ENCODE measurements at regions not wholly inside any gene's neighbourhood (a gene's known extent, or its start where the extent isn't known, plus 50 kb on each side); places are given as distances from the start of the nearest gene placed in this dataset.
A peak's percentile ranks its signal among the peaks of the same experiment; 100 is the strongest.

GRCh38 chr10:25076506-25077177, 60.2 kb downstream of the THNSL1 start:
- no peak for DNase-seq
- Mint-ChIP-seq H3K27ac (no peak overlapping the region), H3K36me3 (ENCODE audit: low read depth) (no peaks in the 10 kb centered on the region), H3K4me3 (no peak overlapping the region), H3K27me3 (peaks cover 8% of the 10 kb centered on the region), H3K4me1 (no peaks in the 10 kb centered on the region), H3K9me3 (no peaks in the 10 kb centered on the region)
- POLR2A ChIA-PET = no interaction called here
- CTCF ChIA-PET = no interaction called here
- intact Hi-C loops (cut with micrococcal nuclease) = no loop called here
- TF ChIP-seq CTCF (IDR thresholded peaks at IDR 0.05) = no peak
- ATAC-seq (ENCODE audit: low read depth) = no peak

GRCh38 chr10:25078658-25079431, 62.4 kb downstream of the THNSL1 start:
- H3K4me3 Mint-ChIP-seq = no peak overlapping the region
- peaks cover 13% of the 10 kb centered on the region for H3K27me3 Mint-ChIP-seq
- intact Hi-C loops (cut with micrococcal nuclease) = no loop called here
- no peaks in the 10 kb centered on the region for H3K9me3 Mint-ChIP-seq
- ATAC-seq (ENCODE audit: low read depth) = no peak
- TF ChIP-seq CTCF (IDR thresholded peaks at IDR 0.05) = no peak
- CTCF ChIA-PET = interaction anchor here (1.2 to 1.6 kb wide), 3 partner anchors 436 to 437 kb away, joined by 3 to 6 read pairs (median 4); no protein-coding TSS in a partner anchor
- no peaks in the 10 kb centered on the region for H3K4me1 Mint-ChIP-seq
- H3K27ac Mint-ChIP-seq = no peak overlapping the region
- POLR2A ChIA-PET = no interaction called here
- no peaks in the 10 kb centered on the region for H3K36me3 Mint-ChIP-seq (ENCODE audit: low read depth)
- DNase-seq = no peak

- intact Hi-C loops (cut with micrococcal nuclease) = loop anchor here (1.0 to 10.0 kb wide), 5 partner anchors 129 to 886 kb away; partner anchors contain the start of gene PRTFDC1
- Mint-ChIP-seq H3K9me3 (no peaks in the 10 kb centered on the region), H3K27me3 (peaks cover 13% of the 10 kb centered on the region), H3K4me1 (no peaks in the 10 kb centered on the region), H3K27ac (no peak overlapping the region), H3K36me3 (ENCODE audit: low read depth) (no peaks in the 10 kb centered on the region), H3K4me3 (no peak overlapping the region)
- ATAC-seq (ENCODE audit: low read depth) (peak; percentile 28), DNase-seq (peak; percentile 33)
- no peak for TF ChIP-seq CTCF (IDR thresholded peaks at IDR 0.05)
- ChIA-PET POLR2A (no interaction called here), CTCF (interaction anchor here (0.9 to 2.4 kb wide), 8 partner anchors 10 to 464 kb away, joined by 3 to 20 read pairs (median 4); no protein-coding TSS in a partner anchor)
These were observed 64.6 kb downstream of the THNSL1 start for GRCh38 chr10:25080880-25081581.

GRCh38 chr10:25082276-25083204, 66.1 kb downstream of the THNSL1 start:
- ChIA-PET POLR2A (no interaction called here), CTCF (interaction anchor here (0.7 to 1.4 kb wide), 3 partner anchors 439 to 1780 kb away, joined by 3 to 4 read pairs (median 3); no protein-coding TSS in a partner anchor)
- Mint-ChIP-seq H3K36me3 (ENCODE audit: low read depth) (no peaks in the 10 kb centered on the region), H3K27ac (no peak overlapping the region), H3K4me1 (no peaks in the 10 kb centered on the region), H3K9me3 (no peaks in the 10 kb centered on the region), H3K27me3 (peaks cover 13% of the 10 kb centered on the region), H3K4me3 (no peak overlapping the region)
- DNase-seq (no peak), ATAC-seq (ENCODE audit: low read depth) (no peak)
- intact Hi-C loops (cut with micrococcal nuclease) = loop anchor here (10.0 kb wide), 1 partner anchor 888 kb away; no protein-coding TSS in a partner anchor
- no peak for TF ChIP-seq CTCF (IDR thresholded peaks at IDR 0.05)

Measured in activated B cell treated with CpG ODN at 0.5 μM for 24 hours (primary cell).